SK-N-MC (cell line): ENCODE measurements at regions not wholly inside any gene's neighbourhood (a gene's known extent, or its start where the extent isn't known, plus 50 kb on each side); places are given as distances from the start of the nearest gene placed in this dataset.
"Not testable (repeated sequence)": the region's sequence is repeated elsewhere in the genome, so short reads cannot be mapped to it uniquely, and the experiment has no call there.

ENCODE experiments used
- DNase-seq: peaks from one replicate; pipeline ENCODE4 v3.0.0-alpha.2; 2011; ENCODE audit warnings: low read depth, low spot score
- H3K27ac ChIP-seq: fragments of 200-600 bp; sonication (generic); 2 replicates; pipeline ENCODE4 v1.5.1; 2016; ENCODE audit warnings: mixed run types
- H3K36me3 ChIP-seq: fragments of 200-600 bp; sonication (generic); 2 replicates; pipeline ENCODE4 v1.6.1; 2017; ENCODE audit warnings: antibody characterized with exemption, low read length, mixed read lengths; ENCODE audit not compliant: insufficient read depth
- H3K4me3 ChIP-seq: fragments of 200-600 bp; sonication (generic); 2 replicates; pipeline ENCODE4 v1.5.1; 2016
- H3K9ac ChIP-seq: fragments of 200-600 bp; sonication (generic); 2 replicates; pipeline ENCODE4 v1.8.0; 2017; ENCODE audit warnings: mixed run types, mixed read lengths; ENCODE audit not compliant: insufficient read length
- H3K9me3 ChIP-seq: fragments of 200-600 bp; sonication (generic); 2 replicates; pipeline ENCODE4 v1.6.1; 2017; ENCODE audit warnings: low read depth, mild to moderate bottlenecking, antibody characterized with exemption, low read length, moderate library complexity, mixed read lengths
- EZH2 ChIP-seq: fragments of 200-600 bp; sonication (generic); IDR thresholded peaks from one replicate; pipeline ENCODE4 v1.6.1; 2017; ENCODE audit warnings: antibody characterized with exemption
- FOXP2 ChIP-seq: optimal IDR thresholded peaks from 2 replicates; pipeline ENCODE3; 2011; ENCODE audit warnings: mild to moderate bottlenecking, moderate library complexity; ENCODE audit not compliant: insufficient read depth; ENCODE audit errors: extremely low read length, control extremely low read depth
- POLR2AphosphoS5 ChIP-seq: IDR thresholded peaks from 2 replicates; pipeline ENCODE4 v1.6.1; 2012; ENCODE audit warnings: mild to moderate bottlenecking, low read depth, low read length, borderline replicate concordance

DNA sequence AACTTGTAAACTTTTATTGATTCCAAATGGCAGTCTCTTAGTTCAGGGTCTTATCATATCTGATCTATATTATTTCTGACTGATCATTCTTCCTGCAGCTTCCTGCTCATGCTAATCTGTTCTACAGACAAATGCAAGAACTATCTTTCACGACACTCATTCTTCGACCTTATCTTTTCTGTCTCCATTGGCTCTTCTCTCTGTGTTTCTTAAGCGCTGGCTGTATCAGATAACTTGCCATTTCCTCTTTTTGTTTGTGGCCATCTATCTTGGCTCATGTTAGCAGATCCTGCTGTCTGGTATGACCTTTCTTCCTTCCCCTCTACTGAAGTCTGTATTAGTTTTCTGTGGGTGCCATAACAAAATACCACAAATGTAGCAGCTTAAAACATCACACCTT, 230.5 kb upstream of the PUDP start:
- Histone ChIP-seq H3K36me3 (no peaks in the 10 kb centered on the region), H3K9me3 (no peaks in the 10 kb centered on the region), H3K4me3 (no peak overlapping the region), H3K9ac (no peak overlapping the region), H3K27ac (no peak overlapping the region)
- no peak for DNase-seq
- no peak for TF ChIP-seq POLR2AphosphoS5
- TF ChIP-seq FOXP2, result no peak
- no peak for TF ChIP-seq EZH2

DNA sequence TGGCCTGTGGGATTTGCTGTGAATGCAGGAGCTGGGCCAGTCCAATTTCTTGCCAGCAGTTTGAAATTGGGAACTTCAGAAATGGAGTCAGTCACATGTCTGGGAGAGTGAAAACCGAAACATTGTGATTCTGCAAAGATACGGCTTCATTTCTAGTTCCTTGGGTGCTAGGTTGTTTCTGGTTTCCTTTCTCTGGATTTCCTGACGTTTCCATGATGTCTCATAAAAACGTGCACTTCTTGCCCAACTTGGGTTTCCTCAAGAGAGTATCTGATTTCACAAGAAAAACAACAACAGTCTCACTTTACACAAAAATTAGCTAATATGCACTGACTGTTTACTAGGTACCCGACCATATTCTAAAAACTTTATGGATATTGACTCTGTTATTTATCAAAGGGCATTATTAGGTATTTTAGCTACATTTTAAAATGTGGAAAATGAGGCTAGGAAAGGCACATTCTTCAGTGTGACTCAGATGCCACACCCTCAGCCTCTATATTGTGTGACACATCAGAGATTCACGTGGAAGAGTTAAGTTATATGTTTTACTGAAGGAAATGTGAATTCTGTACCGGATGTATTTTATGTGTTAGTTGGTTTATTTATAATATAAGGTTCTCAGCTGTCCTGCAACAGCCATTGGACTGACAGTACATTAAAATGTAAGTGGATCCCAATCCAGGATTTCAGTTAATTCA, 225.0 kb upstream of the PUDP start:
- H3K36me3 ChIP-seq, result no peaks in the 10 kb centered on the region
- no peak overlapping the region for H3K9ac ChIP-seq
- no peak for DNase-seq
- TF ChIP-seq POLR2AphosphoS5, result no peak
- TF ChIP-seq FOXP2, result no peak
- no peak for TF ChIP-seq EZH2
- no peak overlapping the region for H3K4me3 ChIP-seq
- H3K27ac ChIP-seq, result no peak overlapping the region
- no peaks in the 10 kb centered on the region for H3K9me3 ChIP-seq

- no peak overlapping the region for H3K27ac ChIP-seq
- no peak for DNase-seq
- TF ChIP-seq FOXP2 (no peak), EZH2 (no peak), POLR2AphosphoS5 (no peak)
- H3K9me3 ChIP-seq, result no peaks in the 10 kb centered on the region
- no peaks in the 10 kb centered on the region for H3K36me3 ChIP-seq
- H3K9ac ChIP-seq, result no peak overlapping the region
- H3K4me3 ChIP-seq, result no peak overlapping the region
These were observed 214.2 kb upstream of the PUDP start for GRCh38 chrX:7362111-7362510.

GRCh38 chrX:7351926-7352325, 204.0 kb upstream of the PUDP start:
- no peak for DNase-seq
- H3K27ac ChIP-seq, result no peak overlapping the region
- TF ChIP-seq FOXP2, result no peak
- TF ChIP-seq POLR2AphosphoS5, result no peak
- TF ChIP-seq EZH2, result no peak
- no peak overlapping the region for H3K9ac ChIP-seq
- no peak overlapping the region for H3K4me3 ChIP-seq
- no peaks in the 10 kb centered on the region for H3K9me3 ChIP-seq
- H3K36me3 ChIP-seq, result no peaks in the 10 kb centered on the region

DNA sequence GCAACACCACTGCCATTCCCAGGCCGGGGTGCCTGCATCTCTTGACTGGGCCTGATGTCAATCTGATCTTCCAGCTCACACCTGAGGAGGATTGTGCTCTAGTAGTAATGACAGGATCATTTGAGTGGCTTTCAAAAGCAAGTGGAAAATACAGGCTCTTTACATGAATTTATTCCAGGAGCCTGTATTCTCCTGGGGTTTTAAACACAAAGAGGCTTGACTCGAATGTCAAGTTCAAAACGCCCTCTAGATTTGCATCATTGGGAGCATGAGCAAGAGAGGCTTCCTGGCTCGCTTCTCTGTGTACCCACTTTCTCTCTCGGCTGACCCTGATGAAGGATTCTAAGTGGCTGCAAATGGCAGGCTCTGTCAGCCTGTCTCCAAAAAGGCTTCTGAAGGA, 199.5 kb upstream of the PUDP start:
- H3K9me3 ChIP-seq, result no peaks in the 10 kb centered on the region
- H3K36me3 ChIP-seq, result no peaks in the 10 kb centered on the region
- TF ChIP-seq POLR2AphosphoS5, result no peak
- TF ChIP-seq EZH2, result no peak
- no peak overlapping the region for H3K4me3 ChIP-seq
- DNase-seq, result no peak
- H3K9ac ChIP-seq, result no peak overlapping the region
- H3K27ac ChIP-seq, result no peak overlapping the region

GRCh38 chrX:7346021-7346420, 198.1 kb upstream of the PUDP start:
- no peak for TF ChIP-seq EZH2
- no peak for TF ChIP-seq POLR2AphosphoS5
- TF ChIP-seq FOXP2, result no peak
- Histone ChIP-seq H3K27ac (no peak overlapping the region), H3K36me3 (no peaks in the 10 kb centered on the region), H3K4me3 (no peak overlapping the region), H3K9ac (no peak overlapping the region), H3K9me3 (no peaks in the 10 kb centered on the region)
- DNase-seq, result no peak

- no peaks in the 10 kb centered on the region for H3K36me3 ChIP-seq
- no peak overlapping the region for H3K27ac ChIP-seq
These were observed 195.2 kb upstream of the PUDP start for GRCh38 chrX:7343181-7343580.

DNA sequence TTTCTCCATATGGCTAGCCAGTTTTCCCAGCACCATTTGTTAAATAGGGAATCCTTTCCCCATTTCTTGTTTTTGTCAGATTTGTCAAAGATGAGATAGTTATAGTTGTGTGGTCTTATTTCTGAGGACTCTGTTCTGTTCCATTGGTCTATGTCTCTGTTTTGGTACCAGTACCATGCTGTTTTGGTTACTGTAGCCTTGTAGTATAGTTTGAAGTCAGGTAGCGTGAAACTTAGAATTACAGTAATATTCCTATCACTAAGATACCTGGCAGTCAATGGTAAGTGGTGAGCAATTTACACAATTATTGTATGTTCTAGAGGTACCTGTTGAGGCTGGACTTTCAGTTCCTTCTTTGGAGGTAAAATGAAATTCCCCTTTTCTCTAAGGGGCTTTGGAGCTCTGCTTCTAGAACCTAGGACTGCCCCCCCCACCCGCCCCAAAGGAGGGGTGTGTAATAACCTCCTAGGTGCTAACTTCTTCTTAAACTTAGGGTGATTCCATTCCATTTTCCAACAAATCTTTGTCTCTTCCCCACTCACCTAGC, 187.9 kb upstream of the PUDP start:
- not testable (repeated sequence) for H3K4me3 ChIP-seq, H3K27ac ChIP-seq, H3K9ac ChIP-seq, H3K36me3 ChIP-seq, H3K9me3 ChIP-seq, DNase-seq

More at GRCh38 chrX:7343181-7343580, 195.2 kb upstream of the PUDP start:
- no peak for DNase-seq
- TF ChIP-seq EZH2, result no peak
- TF ChIP-seq POLR2AphosphoS5, result no peak
- TF ChIP-seq FOXP2, result no peak
- no peak overlapping the region for H3K9ac ChIP-seq
- H3K9me3 ChIP-seq, result no peaks in the 10 kb centered on the region
- no peak overlapping the region for H3K4me3 ChIP-seq

DNA sequence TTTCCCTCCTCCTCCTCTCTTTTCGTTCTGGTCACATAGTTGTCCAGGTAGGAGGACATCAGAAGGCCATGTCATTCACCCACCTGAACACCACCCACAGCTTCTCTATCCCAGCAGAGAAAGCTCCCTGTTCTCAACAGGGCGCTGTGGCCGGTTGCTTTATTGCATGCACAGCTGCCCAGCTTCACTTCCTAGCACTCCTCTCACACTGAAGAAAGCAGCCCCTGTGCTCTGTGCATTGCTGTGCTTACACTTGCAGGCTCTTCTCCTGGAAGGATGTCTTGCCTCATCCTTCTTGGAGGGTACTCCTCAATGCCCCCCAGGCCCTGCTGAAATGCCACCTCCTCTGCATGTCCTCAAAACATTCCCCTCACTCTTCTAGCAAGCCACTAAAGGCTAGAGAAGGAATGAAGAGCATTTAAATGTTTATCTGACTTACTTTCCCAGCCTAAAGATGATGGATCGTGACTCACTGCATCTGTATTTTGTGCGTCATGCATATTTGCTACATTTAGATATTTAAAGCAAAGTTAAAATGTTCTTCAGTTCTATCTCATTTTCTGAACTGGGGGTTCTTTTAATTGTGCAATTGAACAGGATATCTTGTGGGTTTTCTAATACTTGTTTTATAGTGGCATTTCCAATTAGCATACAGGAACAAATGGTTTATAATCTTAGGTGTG, 186.4 kb upstream of the PUDP start:
- Histone ChIP-seq H3K9ac (no peak overlapping the region), H3K27ac (no peak overlapping the region), H3K9me3 (no peaks in the 10 kb centered on the region), H3K36me3 (no peaks in the 10 kb centered on the region), H3K4me3 (no peak overlapping the region)
- TF ChIP-seq FOXP2, result no peak
- no peak for TF ChIP-seq EZH2
- no peak for TF ChIP-seq POLR2AphosphoS5
- DNase-seq, result no peak
